Adipocyte (in vitro differentiated cells): ENCODE measurements at regions not wholly inside any gene's neighbourhood (a gene's known extent, or its start where the extent isn't known, plus 50 kb on each side); places are given as distances from the start of the nearest gene placed in this dataset.

ENCODE experiments used
- DNase-seq: peaks from one replicate; pipeline ENCODE4 v3.0.0-alpha.2; 2015; ENCODE audit warnings: low read depth
- H3K27me3 ChIP-seq: replicated peaks from 2 replicates; pipeline ENCODE4 v1.7.0; 2013; ENCODE audit warnings: mild to moderate bottlenecking, low read length, moderate library complexity; ENCODE audit not compliant: control insufficient read depth, insufficient read depth
- H3K36me3 ChIP-seq: 2 replicates; pipeline ENCODE4 v1.7.0; 2013; ENCODE audit warnings: low read length, mild to moderate bottlenecking, moderate library complexity; ENCODE audit not compliant: control insufficient read depth, insufficient read depth, severe bottlenecking
- H3K4me1 ChIP-seq: 2 replicates; pipeline ENCODE4 v1.7.0; 2013; ENCODE audit warnings: mild to moderate bottlenecking, low read length, moderate library complexity; ENCODE audit not compliant: control insufficient read depth, insufficient read depth
- H3K4me3 ChIP-seq: 2 replicates; pipeline ENCODE4 v1.7.0; 2013; ENCODE audit warnings: mild to moderate bottlenecking, low read length, moderate library complexity
- H3K9ac ChIP-seq: 2 replicates; pipeline ENCODE4 v1.7.0; 2013; ENCODE audit warnings: mild to moderate bottlenecking, low read length, moderate library complexity
- H3K9me3 ChIP-seq: 2 replicates; pipeline ENCODE4 v1.7.0; 2013; ENCODE audit warnings: mild to moderate bottlenecking, low read length, moderate library complexity; ENCODE audit not compliant: control insufficient read depth

- Histone ChIP-seq H3K9me3 (no peaks in the 10 kb centered on the region), H3K9ac (no peak overlapping the region)
- DNase-seq, result no peak
These were observed 504.0 kb downstream of the EPHA4 start for GRCh38 chr2:221068123-221068522.

GRCh38 chr2:221070106-221070505, 502.0 kb downstream of the EPHA4 start:
- DNase-seq, result no peak

More at GRCh38 chr2:221068123-221068522, 504.0 kb downstream of the EPHA4 start:
- H3K36me3 ChIP-seq, result no peaks in the 10 kb centered on the region
- H3K4me1 ChIP-seq, result no peaks in the 10 kb centered on the region
- H3K27me3 ChIP-seq, result no peaks in the 10 kb centered on the region
- no peak overlapping the region for H3K4me3 ChIP-seq

GRCh38 chr2:221073326-221074049, 498.6 kb downstream of the EPHA4 start:
- Histone ChIP-seq H3K9ac (no peak overlapping the region), H3K27me3 (no peaks in the 10 kb centered on the region), H3K4me1 (peaks cover 10% of the 10 kb centered on the region), H3K36me3 (no peaks in the 10 kb centered on the region), H3K9me3 (no peaks in the 10 kb centered on the region), H3K4me3 (no peak overlapping the region)
- no peak for DNase-seq

More at GRCh38 chr2:221070106-221070505, 502.0 kb downstream of the EPHA4 start:
- Histone ChIP-seq H3K36me3 (no peaks in the 10 kb centered on the region), H3K9ac (no peak overlapping the region), H3K27me3 (no peaks in the 10 kb centered on the region), H3K9me3 (no peaks in the 10 kb centered on the region), H3K4me3 (no peak overlapping the region), H3K4me1 (peaks cover 4% of the 10 kb centered on the region)

- Histone ChIP-seq H3K9me3 (no peaks in the 10 kb centered on the region), H3K9ac (no peak overlapping the region), H3K27me3 (no peaks in the 10 kb centered on the region), H3K4me1 (peaks cover 10% of the 10 kb centered on the region), H3K36me3 (no peaks in the 10 kb centered on the region), H3K4me3 (no peak overlapping the region)
- no peak for DNase-seq
These were observed 497.9 kb downstream of the EPHA4 start for GRCh38 chr2:221074238-221074637.

GRCh38 chr2:221075203-221075602, 496.9 kb downstream of the EPHA4 start:
- Histone ChIP-seq H3K27me3 (no peaks in the 10 kb centered on the region), H3K36me3 (no peaks in the 10 kb centered on the region), H3K9ac (no peak overlapping the region), H3K4me1 (peaks cover 10% of the 10 kb centered on the region), H3K4me3 (peak overlapping the region; percentile 48), H3K9me3 (no peaks in the 10 kb centered on the region)
- DNase-seq, result peak; percentile 73

GRCh38 chr2:221077251-221077650, 494.9 kb downstream of the EPHA4 start:
- no peaks in the 10 kb centered on the region for H3K9me3 ChIP-seq
- DNase-seq, result no peak
- no peak overlapping the region for H3K4me3 ChIP-seq
- H3K27me3 ChIP-seq, result no peaks in the 10 kb centered on the region
- H3K9ac ChIP-seq, result no peak overlapping the region
- H3K36me3 ChIP-seq, result no peaks in the 10 kb centered on the region
- H3K4me1 ChIP-seq, result peaks cover 10% of the 10 kb centered on the region

GRCh38 chr2:221077799-221078198, 494.3 kb downstream of the EPHA4 start:
- Histone ChIP-seq H3K4me1 (peaks cover 10% of the 10 kb centered on the region), H3K27me3 (no peaks in the 10 kb centered on the region), H3K9ac (no peak overlapping the region), H3K36me3 (no peaks in the 10 kb centered on the region), H3K9me3 (no peaks in the 10 kb centered on the region), H3K4me3 (no peak overlapping the region)
- no peak for DNase-seq

- peak; percentile 28 for DNase-seq
- no peak overlapping the region for H3K9ac ChIP-seq
- H3K27me3 ChIP-seq, result no peaks in the 10 kb centered on the region
- H3K9me3 ChIP-seq, result no peaks in the 10 kb centered on the region
- H3K36me3 ChIP-seq, result no peaks in the 10 kb centered on the region
- H3K4me1 ChIP-seq, result peaks cover 6% of the 10 kb centered on the region
- H3K4me3 ChIP-seq, result no peak overlapping the region
These were observed 486.7 kb downstream of the EPHA4 start for GRCh38 chr2:221085341-221085900.

GRCh38 chr2:221085936-221086335, 486.2 kb downstream of the EPHA4 start:
- Histone ChIP-seq H3K4me3 (no peak overlapping the region), H3K36me3 (no peaks in the 10 kb centered on the region)

GRCh38 chr2:221087779-221088178, 484.3 kb downstream of the EPHA4 start:
- no peaks in the 10 kb centered on the region for H3K36me3 ChIP-seq
- no peak overlapping the region for H3K9ac ChIP-seq
- H3K27me3 ChIP-seq, result no peaks in the 10 kb centered on the region
- H3K9me3 ChIP-seq, result no peaks in the 10 kb centered on the region
- no peak for DNase-seq
- no peak overlapping the region for H3K4me3 ChIP-seq
- peaks cover 6% of the 10 kb centered on the region for H3K4me1 ChIP-seq

More at GRCh38 chr2:221085936-221086335, 486.2 kb downstream of the EPHA4 start:
- Histone ChIP-seq H3K9ac (no peak overlapping the region), H3K9me3 (no peaks in the 10 kb centered on the region), H3K4me1 (peaks cover 6% of the 10 kb centered on the region), H3K27me3 (no peaks in the 10 kb centered on the region)
- DNase-seq, result no peak

- Histone ChIP-seq H3K9me3 (no peaks in the 10 kb centered on the region), H3K4me3 (no peak overlapping the region)
These were observed 483.6 kb downstream of the EPHA4 start for GRCh38 chr2:221088506-221088905.

More at GRCh38 chr2:221088506-221088905, 483.6 kb downstream of the EPHA4 start:
- no peaks in the 10 kb centered on the region for H3K27me3 ChIP-seq
- peaks cover 6% of the 10 kb centered on the region for H3K4me1 ChIP-seq
- H3K9ac ChIP-seq, result no peak overlapping the region
- H3K36me3 ChIP-seq, result no peaks in the 10 kb centered on the region
- no peak for DNase-seq
